ENCODE measurements at regions not wholly inside any gene's neighbourhood (a gene's known extent, or its start where the extent isn't known, plus 50 kb on each side); places are given as distances from the start of the nearest gene placed in this dataset.

- Mint-ChIP-seq H3K4me1 (peaks cover 3 to 6% of the 10 kb centered on the region in 2 experiments; a peak in 3 of 4 replicates), H3K4me3 (no peak overlapping the region), H3K9me3 (no peaks in the 10 kb centered on the region), H3K27ac (peak overlapping the region in 1 of 3 experiments; percentile 1; a peak in 1 of 7 replicates), H3K27me3 (ENCODE audit: low read depth) (peaks cover 3% of the 10 kb centered on the region; the same call in 1 of the 2 replicates), H3K36me3 (ENCODE audit: insufficient read depth in 1 of 3, low read depth in 3 of 3) (no peaks in the 10 kb centered on the region)
- H3K9ac ChIP-seq (ENCODE audit: extremely low read depth, insufficient read length, low read length): no peak overlapping the region
- no peak for TF ChIP-seq CTCF (conservative IDR thresholded peaks at IDR 0.05)
- no peak overlapping the region for H4K91ac ChIP-seq (ENCODE audit: insufficient read length, low read depth, low read length)
- no peaks in the 10 kb centered on the region for H3K23me2 ChIP-seq (ENCODE audit: insufficient read length, low read depth, low read length, poor library complexity, severe bottlenecking)
- WGBS (ENCODE audit: extremely low coverage, insufficient read length, low lambda C conversion rate): no CpG with 5 or more reads among the region's 2 CpGs
- H2BK5ac ChIP-seq (ENCODE audit: insufficient read length, low read length): no peak overlapping the region
- no peaks in the 10 kb centered on the region for H3K79me2 ChIP-seq (ENCODE audit: insufficient read depth, low read length)
- H3K23ac ChIP-seq (ENCODE audit: insufficient read length, low read depth, low read length): no peak overlapping the region
- H2BK20ac ChIP-seq (ENCODE audit: low read depth, low read length, poor library complexity, severe bottlenecking): no peak overlapping the region
- peaks cover 2% of the 10 kb centered on the region; the same call in 1 of the 2 replicates for H3K4me1 ChIP-seq (ENCODE audit: insufficient read depth, low read length)
- no peak overlapping the region for H2AK5ac ChIP-seq (ENCODE audit: insufficient read length, low read length)
- no peak overlapping the region for H3K4ac ChIP-seq (ENCODE audit: low read depth, low read length)
- H3K27ac ChIP-seq (ENCODE audit: insufficient read length, low read depth, low read length): no peak overlapping the region
- H2BK12ac ChIP-seq (ENCODE audit: insufficient read length, low read depth, low read length): no peak overlapping the region
- H2BK120ac ChIP-seq (ENCODE audit: low read depth, low read length, poor library complexity, severe bottlenecking): no peak overlapping the region
- DNase-seq: no peak
- H4K20me1 ChIP-seq (ENCODE audit: control insufficient read depth, insufficient read depth, insufficient read length): no peaks in the 10 kb centered on the region
- no peak overlapping the region for H3K18ac ChIP-seq (ENCODE audit: insufficient read length, low read depth, low read length)
- no peaks in the 10 kb centered on the region for H3K79me1 ChIP-seq (ENCODE audit: insufficient read depth, low read depth, low read length, poor library complexity, severe bottlenecking)
- no peak overlapping the region for H3T11ph ChIP-seq (ENCODE audit: low read length)
- H2AFZ ChIP-seq (ENCODE audit: low read length): no peak overlapping the region
- no peak overlapping the region for H4K5ac ChIP-seq (ENCODE audit: insufficient read length, low read depth, low read length)
- no peaks in the 10 kb centered on the region for H3K27me3 ChIP-seq (ENCODE audit: insufficient read depth, low read length)
- H3K9me3 ChIP-seq (ENCODE audit: control insufficient read depth, low read depth, low read length): no peaks in the 10 kb centered on the region
- H3K56ac ChIP-seq (ENCODE audit: insufficient read length, low read depth, low read length): no peak overlapping the region
- no peak overlapping the region for H2BK15ac ChIP-seq (ENCODE audit: low read depth, low read length)
- H3K4me2 ChIP-seq (ENCODE audit: insufficient read depth, insufficient read length, low read length): no peak overlapping the region
- H4K8ac ChIP-seq (replicated peaks; ENCODE audit: insufficient read length, low read depth, low read length): no peak overlapping the region
- H3K14ac ChIP-seq (ENCODE audit: insufficient read depth, low read length): no peak overlapping the region
Observed at GRCh38 chr9:115202960-115203751, 85.2 kb upstream of the TNC start.
